ENCODE measurements at regions not wholly inside any gene's neighbourhood (a gene's known extent, or its start where the extent isn't known, plus 50 kb on each side); places are given as distances from the start of the nearest gene placed in this dataset.

- TF ChIP-seq GATA3 (IDR thresholded peaks at IDR 0.05; ENCODE audit: low read depth, low read length): no peak
- TF ChIP-seq GATA2 (IDR thresholded peaks at IDR 0.05; ENCODE audit: low read depth, low read length): no peak
These were observed 257.9 kb upstream of the NREP start for GRCh38 chr5:112014783-112015395.

Measured in SH-SY5Y (cell line).